Memory B cell (primary cell): ENCODE measurements at regions not wholly inside any gene's neighbourhood (a gene's known extent, or its start where the extent isn't known, plus 50 kb on each side); places are given as distances from the start of the nearest gene placed in this dataset.

Source experiments
- ATAC-seq: fragments of 150-1000 bp; cut with Tn5 transposase; 2 replicates; pipeline ENCODE4 v1.10.0; 2021; ENCODE audit warnings: low read depth, mild to moderate bottlenecking, moderate library complexity
- DNase-seq, 2 donors: peaks; one replicate each; pipeline ENCODE4 v3.0.0; 2022; ENCODE audit warnings: low spot score in 2 of 2
- H3K27ac Mint-ChIP-seq: one replicate; pipeline ENCODE4 v1.8.0; 2022; ENCODE audit warnings: mild to moderate bottlenecking, moderate library complexity, mixed read lengths
- H3K27me3 Mint-ChIP-seq: one replicate; pipeline ENCODE4 v1.8.0; 2022; ENCODE audit warnings: mixed read lengths
- H3K36me3 Mint-ChIP-seq: one replicate; pipeline ENCODE4 v1.8.0; 2022; ENCODE audit warnings: mild to moderate bottlenecking, mixed read lengths
- H3K4me1 Mint-ChIP-seq: one replicate; pipeline ENCODE4 v1.8.0; 2022; ENCODE audit warnings: mixed read lengths
- H3K4me3 Mint-ChIP-seq: one replicate; pipeline ENCODE4 v1.8.0; 2022; ENCODE audit warnings: mild to moderate bottlenecking, moderate library complexity, mixed read lengths
- H3K9me3 Mint-ChIP-seq: one replicate; pipeline ENCODE4 v1.8.0; 2022; ENCODE audit warnings: mixed read lengths

GRCh38 chr14:55734731-55735130 is 154.7 kb downstream of the KTN1 start:
- Mint-ChIP-seq H3K4me3 (no peak overlapping the region), H3K36me3 (peaks cover 2% of the 10 kb centered on the region), H3K27me3 (no peaks in the 10 kb centered on the region), H3K9me3 (peaks cover 2% of the 10 kb centered on the region), H3K4me1 (no peaks in the 10 kb centered on the region), H3K27ac (no peak overlapping the region)
- no peak for ATAC-seq
- no peak for DNase-seq

GRCh38 chr14:55739967-55740648 is 160.1 kb downstream of the KTN1 start:
- Mint-ChIP-seq H3K27ac (no peak overlapping the region), H3K4me1 (no peaks in the 10 kb centered on the region)

GRCh38 chr14:55740649-55740989 is 160.6 kb downstream of the KTN1 start:
- peaks cover 2% of the 10 kb centered on the region for H3K9me3 Mint-ChIP-seq

More at GRCh38 chr14:55739967-55740648, 160.1 kb downstream of the KTN1 start:
- no peak for DNase-seq
- no peak for ATAC-seq
- H3K36me3 Mint-ChIP-seq: peaks cover 2% of the 10 kb centered on the region
- no peak overlapping the region for H3K4me3 Mint-ChIP-seq
- peaks cover 2% of the 10 kb centered on the region for H3K9me3 Mint-ChIP-seq
- peaks cover 2% of the 10 kb centered on the region for H3K27me3 Mint-ChIP-seq

GRCh38 chr14:55741240-55741639 is 161.2 kb downstream of the KTN1 start:
- Mint-ChIP-seq H3K27me3 (peaks cover 2% of the 10 kb centered on the region), H3K4me3 (no peak overlapping the region), H3K9me3 (peaks cover 2% of the 10 kb centered on the region), H3K27ac (no peak overlapping the region), H3K36me3 (peaks cover 2% of the 10 kb centered on the region), H3K4me1 (no peaks in the 10 kb centered on the region)
- DNase-seq: no peak
- ATAC-seq: no peak

More at GRCh38 chr14:55740649-55740989, 160.6 kb downstream of the KTN1 start:
- H3K27ac Mint-ChIP-seq: no peak overlapping the region
- H3K4me1 Mint-ChIP-seq: no peaks in the 10 kb centered on the region
- H3K36me3 Mint-ChIP-seq: peaks cover 2% of the 10 kb centered on the region
- H3K27me3 Mint-ChIP-seq: peaks cover 2% of the 10 kb centered on the region
- DNase-seq (no peak), ATAC-seq (no peak)
- H3K4me3 Mint-ChIP-seq: no peak overlapping the region

- Mint-ChIP-seq H3K27ac (no peak overlapping the region), H3K9me3 (no peaks in the 10 kb centered on the region), H3K27me3 (peaks cover 2% of the 10 kb centered on the region), H3K36me3 (no peaks in the 10 kb centered on the region), H3K4me3 (no peak overlapping the region), H3K4me1 (no peaks in the 10 kb centered on the region)
- DNase-seq (no peak), ATAC-seq (no peak)
Observed at GRCh38 chr14:55743551-55743950, 163.5 kb downstream of the KTN1 start.

- no peak overlapping the region for H3K27ac Mint-ChIP-seq
- DNase-seq (no peak), ATAC-seq (no peak)
- H3K4me3 Mint-ChIP-seq: no peak overlapping the region
- no peaks in the 10 kb centered on the region for H3K9me3 Mint-ChIP-seq
- peaks cover 2% of the 10 kb centered on the region for H3K27me3 Mint-ChIP-seq
- H3K36me3 Mint-ChIP-seq: no peaks in the 10 kb centered on the region
- H3K4me1 Mint-ChIP-seq: no peaks in the 10 kb centered on the region
Observed at GRCh38 chr14:55744321-55744720, 164.3 kb downstream of the KTN1 start.

GRCh38 chr14:55745906-55746305 is 165.9 kb downstream of the KTN1 start:
- no peak overlapping the region for H3K27ac Mint-ChIP-seq
- no peaks in the 10 kb centered on the region for H3K9me3 Mint-ChIP-seq
- no peaks in the 10 kb centered on the region for H3K4me1 Mint-ChIP-seq
- no peaks in the 10 kb centered on the region for H3K27me3 Mint-ChIP-seq
- H3K4me3 Mint-ChIP-seq: no peak overlapping the region
- no peak for ATAC-seq
- no peaks in the 10 kb centered on the region for H3K36me3 Mint-ChIP-seq
- DNase-seq: no peak

GRCh38 chr14:55746558-55746957 is 166.6 kb downstream of the KTN1 start:
- Mint-ChIP-seq H3K4me1 (no peaks in the 10 kb centered on the region), H3K36me3 (no peaks in the 10 kb centered on the region), H3K27me3 (no peaks in the 10 kb centered on the region), H3K27ac (no peak overlapping the region), H3K4me3 (no peak overlapping the region), H3K9me3 (no peaks in the 10 kb centered on the region)
- no peak for ATAC-seq
- no peak for DNase-seq

- no peak overlapping the region for H3K27ac Mint-ChIP-seq
- H3K27me3 Mint-ChIP-seq: no peaks in the 10 kb centered on the region
- H3K4me1 Mint-ChIP-seq: no peaks in the 10 kb centered on the region
- H3K4me3 Mint-ChIP-seq: no peak overlapping the region
- no peaks in the 10 kb centered on the region for H3K36me3 Mint-ChIP-seq
- no peak for DNase-seq
- no peaks in the 10 kb centered on the region for H3K9me3 Mint-ChIP-seq
- ATAC-seq: no peak
Observed at GRCh38 chr14:55747186-55747585, 167.2 kb downstream of the KTN1 start.

- Mint-ChIP-seq H3K36me3 (no peaks in the 10 kb centered on the region), H3K27ac (no peak overlapping the region), H3K4me1 (no peaks in the 10 kb centered on the region), H3K9me3 (no peaks in the 10 kb centered on the region), H3K27me3 (no peaks in the 10 kb centered on the region), H3K4me3 (no peak overlapping the region)
- DNase-seq (no peak), ATAC-seq (no peak)
Observed at GRCh38 chr14:55749201-55749812, 169.3 kb downstream of the KTN1 start.

GRCh38 chr14:55749946-55750345 is 169.9 kb downstream of the KTN1 start:
- no peaks in the 10 kb centered on the region for H3K4me1 Mint-ChIP-seq
- H3K27ac Mint-ChIP-seq: no peak overlapping the region
- no peaks in the 10 kb centered on the region for H3K9me3 Mint-ChIP-seq
- H3K4me3 Mint-ChIP-seq: no peak overlapping the region
- no peaks in the 10 kb centered on the region for H3K36me3 Mint-ChIP-seq
- H3K27me3 Mint-ChIP-seq: no peaks in the 10 kb centered on the region
- no peak for DNase-seq
- ATAC-seq: no peak

- no peak overlapping the region for H3K27ac Mint-ChIP-seq
- no peak overlapping the region for H3K4me3 Mint-ChIP-seq
- ATAC-seq (no peak), DNase-seq (no peak)
- H3K4me1 Mint-ChIP-seq: no peaks in the 10 kb centered on the region
- no peaks in the 10 kb centered on the region for H3K36me3 Mint-ChIP-seq
- H3K9me3 Mint-ChIP-seq: no peaks in the 10 kb centered on the region
- H3K27me3 Mint-ChIP-seq: no peaks in the 10 kb centered on the region
Observed at GRCh38 chr14:55752580-55753390, 172.8 kb downstream of the KTN1 start.

GRCh38 chr14:55754471-55754870 is 174.5 kb downstream of the KTN1 start:
- DNase-seq: no peak
- Mint-ChIP-seq H3K27ac (no peak overlapping the region), H3K27me3 (no peaks in the 10 kb centered on the region), H3K36me3 (no peaks in the 10 kb centered on the region), H3K4me3 (no peak overlapping the region), H3K4me1 (no peaks in the 10 kb centered on the region), H3K9me3 (no peaks in the 10 kb centered on the region)
- ATAC-seq: no peak

- Mint-ChIP-seq H3K27me3 (no peaks in the 10 kb centered on the region), H3K4me3 (no peak overlapping the region), H3K4me1 (no peaks in the 10 kb centered on the region), H3K9me3 (no peaks in the 10 kb centered on the region), H3K36me3 (no peaks in the 10 kb centered on the region), H3K27ac (no peak overlapping the region)
- ATAC-seq: no peak
- no peak for DNase-seq
Observed at GRCh38 chr14:55754871-55755270, 174.9 kb downstream of the KTN1 start.
